GM12875 (cell line): ENCODE measurements at regions not wholly inside any gene's neighbourhood (a gene's known extent, or its start where the extent isn't known, plus 50 kb on each side); places are given as distances from the start of the nearest gene placed in this dataset.

Experiments
- H3K4me3 ChIP-seq: one replicate; pipeline ENCODE4 v1.5.1; 2011; ENCODE audit warnings: low read depth, low read length, control low read depth
- TF ChIP-seq, protein P1 (sequence below): IDR thresholded peaks from 2 replicates; pipeline ENCODE4 v1.5.1; 2011; ENCODE audit warnings: low read depth, mild to moderate bottlenecking, control low read depth, inconsistent platforms, low read length, moderate library complexity, borderline replicate concordance; ENCODE audit not compliant: insufficient read depth

DNA sequence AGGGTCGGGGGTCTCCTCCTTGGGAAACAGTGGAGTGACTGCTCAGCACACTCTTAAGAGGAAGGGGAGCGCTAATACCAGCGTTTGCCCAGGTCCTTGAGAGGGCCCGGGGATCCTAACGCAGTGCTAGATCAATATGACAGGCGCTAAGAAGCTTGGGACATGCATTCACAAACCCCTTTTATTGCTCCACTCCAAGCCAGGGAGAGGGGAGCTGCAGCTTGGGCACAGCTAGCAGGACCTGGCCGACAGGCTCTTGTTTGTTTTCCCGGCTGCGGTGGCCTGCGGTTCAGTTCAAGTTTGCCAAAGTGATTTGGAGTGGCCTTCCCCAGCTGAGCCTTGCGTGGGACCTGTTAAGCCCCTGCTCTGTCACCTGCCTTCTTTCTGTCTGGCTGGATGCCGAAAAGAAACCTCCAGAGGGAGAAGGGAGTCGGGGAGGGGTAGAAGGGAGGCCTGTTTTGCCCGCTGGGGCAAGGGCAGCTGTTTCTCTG, 152.1 kb downstream of the GLI2 start:
- no peak overlapping the region for H3K4me3 ChIP-seq
- TF ChIP-seq, protein P1, sequence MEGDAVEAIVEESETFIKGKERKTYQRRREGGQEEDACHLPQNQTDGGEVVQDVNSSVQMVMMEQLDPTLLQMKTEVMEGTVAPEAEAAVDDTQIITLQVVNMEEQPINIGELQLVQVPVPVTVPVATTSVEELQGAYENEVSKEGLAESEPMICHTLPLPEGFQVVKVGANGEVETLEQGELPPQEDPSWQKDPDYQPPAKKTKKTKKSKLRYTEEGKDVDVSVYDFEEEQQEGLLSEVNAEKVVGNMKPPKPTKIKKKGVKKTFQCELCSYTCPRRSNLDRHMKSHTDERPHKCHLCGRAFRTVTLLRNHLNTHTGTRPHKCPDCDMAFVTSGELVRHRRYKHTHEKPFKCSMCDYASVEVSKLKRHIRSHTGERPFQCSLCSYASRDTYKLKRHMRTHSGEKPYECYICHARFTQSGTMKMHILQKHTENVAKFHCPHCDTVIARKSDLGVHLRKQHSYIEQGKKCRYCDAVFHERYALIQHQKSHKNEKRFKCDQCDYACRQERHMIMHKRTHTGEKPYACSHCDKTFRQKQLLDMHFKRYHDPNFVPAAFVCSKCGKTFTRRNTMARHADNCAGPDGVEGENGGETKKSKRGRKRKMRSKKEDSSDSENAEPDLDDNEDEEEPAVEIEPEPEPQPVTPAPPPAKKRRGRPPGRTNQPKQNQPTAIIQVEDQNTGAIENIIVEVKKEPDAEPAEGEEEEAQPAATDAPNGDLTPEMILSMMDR: no peak

DNA sequence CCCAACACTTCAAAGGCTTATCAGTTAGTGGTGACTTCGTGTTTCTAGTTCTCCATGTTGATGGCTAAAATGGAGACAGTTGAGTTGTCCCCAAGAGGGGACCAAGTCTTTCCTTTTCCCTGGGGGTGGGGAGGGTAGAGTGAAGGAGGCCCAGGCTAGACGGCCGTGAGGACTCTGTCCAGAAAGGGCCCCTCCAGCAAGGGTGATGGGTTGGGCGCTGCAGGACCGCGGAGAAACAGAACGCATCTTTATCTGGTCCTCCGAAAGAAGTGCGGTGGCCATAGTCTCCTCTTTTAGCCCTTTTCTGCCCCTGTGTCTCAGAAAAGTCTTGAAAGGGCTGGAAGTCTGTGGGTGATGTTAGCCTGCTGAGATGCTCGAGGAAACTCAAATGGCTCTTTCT, 153.2 kb downstream of the GLI2 start:
- H3K4me3 ChIP-seq: no peak overlapping the region
- TF ChIP-seq, protein P1: no peak

GRCh38 chr2:120889936-120890335, 154.3 kb downstream of the GLI2 start:
- TF ChIP-seq, protein P1: no peak
- no peak overlapping the region for H3K4me3 ChIP-seq

DNA sequence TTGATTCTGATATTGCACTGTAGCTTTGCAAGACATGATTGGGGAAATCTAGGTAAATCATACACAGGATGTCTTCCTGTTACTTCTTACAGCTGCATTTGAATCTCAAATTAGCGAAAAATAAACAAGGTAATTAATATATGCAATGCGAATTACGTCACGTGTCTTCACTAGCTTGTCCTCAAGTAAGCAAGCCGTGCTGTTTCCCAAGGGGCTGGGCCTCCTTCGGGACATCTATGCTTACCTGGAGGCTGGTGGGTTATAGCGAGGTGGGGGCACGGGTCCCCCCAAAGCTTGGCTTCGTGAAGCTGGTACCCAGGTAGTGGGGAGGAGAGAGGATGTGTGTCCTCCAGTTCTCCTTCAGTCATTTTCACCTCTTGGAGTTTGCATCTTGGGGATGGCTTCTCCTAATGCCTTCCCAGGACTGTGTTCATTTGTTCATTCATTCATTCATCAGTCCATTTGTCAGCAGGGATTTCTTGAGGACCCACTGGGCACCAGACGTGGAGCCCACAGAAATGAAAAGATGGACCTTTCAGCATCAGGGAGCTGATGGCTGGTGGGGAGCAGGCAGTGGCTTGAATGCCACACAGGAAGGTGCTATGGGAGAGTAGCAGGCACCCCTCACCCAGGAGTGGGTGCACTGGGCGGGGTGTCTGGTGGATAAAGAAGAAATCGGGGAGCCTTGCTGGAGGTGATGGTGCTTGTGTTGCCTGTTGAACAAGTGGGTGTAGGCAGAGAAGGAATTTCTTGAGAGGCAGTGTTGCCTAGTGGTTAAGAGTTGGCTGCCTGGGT, 155.1 kb downstream of the GLI2 start:
- TF ChIP-seq, protein P1: no peak
- no peak overlapping the region for H3K4me3 ChIP-seq

GRCh38 chr2:120892271-120892966, 156.8 kb downstream of the GLI2 start:
- TF ChIP-seq, protein P1: no peak
- no peak overlapping the region for H3K4me3 ChIP-seq

- H3K4me3 ChIP-seq: no peak overlapping the region
- TF ChIP-seq, protein P1: no peak
Observed at GRCh38 chr2:120892967-120893667, 157.4 kb downstream of the GLI2 start.
